GM23338 (cell line): ENCODE measurements at regions not wholly inside any gene's neighbourhood (a gene's known extent, or its start where the extent isn't known, plus 50 kb on each side); places are given as distances from the start of the nearest gene placed in this dataset.

Source experiments
- ATAC-seq: fragments of 200-7000 bp; cut with Tn5 transposase; 3 replicates; pipeline ENCODE4 v1.9.1; 2020
- DNase-seq: peaks from one replicate; pipeline ENCODE4 v3.0.0-alpha.2; 2015; ENCODE audit warnings: low spot score
- H2AFZ ChIP-seq: fragments of 200-600 bp; sonication (generic); 2 replicates; pipeline ENCODE4 v1.8.0; 2016; ENCODE audit warnings: antibody characterized with exemption, mild to moderate bottlenecking, moderate library complexity
- H3F3A ChIP-seq: fragments of 200-600 bp; sonication (generic); replicated peaks from 2 replicates; pipeline ENCODE4 v1.8.0; 2017; ENCODE audit warnings: antibody characterized with exemption, mixed run types, low read depth
- H3K27ac ChIP-seq: fragments of 200-600 bp; sonication (generic); 2 replicates; pipeline ENCODE4 v1.6.1; 2016; ENCODE audit warnings: low read depth
- H3K27me3 ChIP-seq: fragments of 200-600 bp; sonication (generic); 2 replicates; pipeline ENCODE4 v1.8.0; 2016; ENCODE audit warnings: mild to moderate bottlenecking, mixed run types, moderate library complexity; ENCODE audit not compliant: insufficient read depth
- H3K36me3 ChIP-seq: fragments of 200-600 bp; sonication (generic); 2 replicates; pipeline ENCODE4 v1.8.0; 2016; ENCODE audit warnings: mild to moderate bottlenecking; ENCODE audit not compliant: insufficient read depth
- H3K4me1 ChIP-seq: fragments of 200-600 bp; sonication (generic); 2 replicates; pipeline ENCODE4 v1.8.0; 2016; ENCODE audit warnings: mild to moderate bottlenecking, moderate library complexity; ENCODE audit not compliant: insufficient read depth
- H3K4me2 ChIP-seq: fragments of 200-600 bp; sonication (generic); 2 replicates; pipeline ENCODE4 v1.7.1; 2017; ENCODE audit warnings: mixed run types
- H3K4me3 ChIP-seq: fragments of 200-600 bp; sonication (generic); 2 replicates; pipeline ENCODE4 v1.6.1; 2016; ENCODE audit warnings: mixed run types
- H3K79me2 ChIP-seq: fragments of 200-600 bp; sonication (generic); replicated peaks from 2 replicates; pipeline ENCODE4 v1.8.0; 2017; ENCODE audit warnings: mild to moderate bottlenecking; ENCODE audit not compliant: insufficient read depth
- H3K9me2 ChIP-seq: fragments of 200-600 bp; sonication (generic); 2 replicates; pipeline ENCODE4 v1.8.0; 2017; ENCODE audit not compliant: insufficient read depth
- H4K20me1 ChIP-seq: fragments of 200-600 bp; sonication (generic); replicated peaks from 2 replicates; pipeline ENCODE4 v1.8.0; 2017; ENCODE audit warnings: mild to moderate bottlenecking; ENCODE audit not compliant: insufficient read depth
- H3K27ac Mint-ChIP-seq: 2 replicates; pipeline ENCODE4 v1.8.0; 2020; ENCODE audit warnings: inconsistent platforms, mild to moderate bottlenecking, moderate library complexity, mixed read lengths
- H3K27me3 Mint-ChIP-seq: 3 replicates; pipeline ENCODE4 v1.8.0; 2022; ENCODE audit warnings: low read depth, mild to moderate bottlenecking, moderate library complexity, mixed read lengths, inconsistent platforms; ENCODE audit not compliant: insufficient read depth, poor library complexity
- H3K36me3 Mint-ChIP-seq: 3 replicates; pipeline ENCODE4 v1.8.0; 2021; ENCODE audit warnings: low read depth, mild to moderate bottlenecking, inconsistent platforms, moderate library complexity, mixed read lengths
- H3K4me1 Mint-ChIP-seq: 3 replicates; pipeline ENCODE4 v1.8.0; 2020; ENCODE audit warnings: mild to moderate bottlenecking, inconsistent platforms, mixed read lengths
- H3K4me3 Mint-ChIP-seq: 3 replicates; pipeline ENCODE4 v1.8.0; 2021; ENCODE audit warnings: moderate library complexity, mild to moderate bottlenecking, inconsistent platforms, mixed read lengths
- H3K9me3 Mint-ChIP-seq: 3 replicates; pipeline ENCODE4 v1.8.0; 2020; ENCODE audit warnings: moderate library complexity, mild to moderate bottlenecking, inconsistent platforms, mixed read lengths
- CTCF ChIP-seq, 2 experiments: fragments of 200-600 bp in 1 of 2; sonication (generic) in 1 of 2; conservative IDR thresholded peaks; 2 replicates each; pipeline versions ENCODE4 v1.5.1 to v1.6.1; 2016 to 2017; ENCODE audit warnings: antibody characterized with exemption in 2 of 2, low read depth in 2 of 2, mild to moderate bottlenecking in 2 of 2, moderate library complexity in 1 of 2
- EZH2 ChIP-seq: fragments of 200-600 bp; sonication (generic); IDR thresholded peaks from one replicate; pipeline ENCODE4 v1.8.0; 2017; ENCODE audit warnings: antibody characterized with exemption, mild to moderate bottlenecking, low read depth; ENCODE audit not compliant: unreplicated experiment
- EZH2phosphoT487 ChIP-seq: fragments of 200-600 bp; sonication (generic); IDR thresholded peaks from one replicate; pipeline ENCODE4 v1.8.1; 2018; ENCODE audit warnings: antibody characterized with exemption; ENCODE audit not compliant: unreplicated experiment
- POLR2AphosphoS5 ChIP-seq: IDR thresholded peaks from 2 replicates; pipeline ENCODE4 v1.6.1; 2016; ENCODE audit warnings: antibody characterized with exemption, low read depth
- REST ChIP-seq: IDR thresholded peaks from one replicate; pipeline ENCODE4 v1.6.1; 2018; ENCODE audit warnings: antibody characterized with exemption; ENCODE audit not compliant: unreplicated experiment
- STAT1 ChIP-seq: IDR thresholded peaks from one replicate; pipeline ENCODE4 v1.6.1; 2016; ENCODE audit warnings: antibody characterized with exemption; ENCODE audit not compliant: unreplicated experiment
- ZNF114 ChIP-seq: fragments of 250-450 bp; sonication (Bioruptor Pico); IDR thresholded peaks from 2 replicates; pipeline ENCODE4 v1.5.0; 2020; ENCODE audit warnings: mild to moderate bottlenecking, moderate library complexity

- Histone ChIP-seq H3K9me2 (no peaks in the 10 kb centered on the region), H3K27me3 (no peaks in the 10 kb centered on the region), H3K79me2 (no peaks in the 10 kb centered on the region), H3K4me3 (no peak overlapping the region), H4K20me1 (no peaks in the 10 kb centered on the region), H3K4me1 (0 out of 2 replicates have a peak, but pooled peaks cover 4% of the 10 kb centered on the region), H3K4me2 (no peak overlapping the region), H3K27ac (no peak overlapping the region), H2AFZ (peak overlapping the region; percentile 4; the same call in 1 of the 2 replicates), H3K36me3 (no peaks in the 10 kb centered on the region), H3F3A (no peaks in the 10 kb centered on the region)
- no peak overlapping the region for H3K4me3 Mint-ChIP-seq
- peak; percentile 73 for DNase-seq
- peak; percentile 69 for ATAC-seq
- H3K4me1 Mint-ChIP-seq = peaks cover 4% of the 10 kb centered on the region; the same call in 1 of the 3 replicates
- H3K27ac Mint-ChIP-seq = no peak overlapping the region
- peaks cover 3% of the 10 kb centered on the region for H3K27me3 Mint-ChIP-seq
- no peaks in the 10 kb centered on the region for H3K36me3 Mint-ChIP-seq
- H3K9me3 Mint-ChIP-seq = no peaks in the 10 kb centered on the region
- peak; percentile 78 to 91 for TF ChIP-seq CTCF (conservative IDR thresholded peaks at IDR 0.05; ENCODE audit: low read depth in 2 of 2)
- no peak for TF ChIP-seq EZH2phosphoT487
These were observed 83.5 kb downstream of the HRH4 start for GRCh38 chr18:24543795-24544498.

GRCh38 chr18:24544949-24545348, 84.5 kb downstream of the HRH4 start:
- no peak for DNase-seq
- no peak for TF ChIP-seq STAT1
- no peak for TF ChIP-seq EZH2phosphoT487
- no peak for TF ChIP-seq EZH2
- no peak for TF ChIP-seq REST
- no peak for TF ChIP-seq POLR2AphosphoS5
- TF ChIP-seq CTCF (conservative IDR thresholded peaks at IDR 0.05; ENCODE audit: low read depth in 2 of 2) = no peak
- no peak for TF ChIP-seq ZNF114

More at GRCh38 chr18:24544949-24545348, 84.5 kb downstream of the HRH4 start:
- no peaks in the 10 kb centered on the region for H3K36me3 ChIP-seq
- no peak overlapping the region for H3K4me3 Mint-ChIP-seq
- H3K27me3 ChIP-seq = no peaks in the 10 kb centered on the region
- no peaks in the 10 kb centered on the region for H3K9me3 Mint-ChIP-seq
- no peak overlapping the region for H3K4me2 ChIP-seq
- H3K4me3 ChIP-seq = no peak overlapping the region
- H3K36me3 Mint-ChIP-seq = no peaks in the 10 kb centered on the region
- H3K4me1 ChIP-seq = 0 out of 2 replicates have a peak, but pooled peaks cover 4% of the 10 kb centered on the region
- H3K9me2 ChIP-seq = no peaks in the 10 kb centered on the region
- H3K27me3 Mint-ChIP-seq = peaks cover 3% of the 10 kb centered on the region
- no peak for ATAC-seq
- H3K79me2 ChIP-seq = no peaks in the 10 kb centered on the region
- H3K27ac Mint-ChIP-seq = no peak overlapping the region
- no peak overlapping the region for H3K27ac ChIP-seq
- H3K4me1 Mint-ChIP-seq = peaks cover 4% of the 10 kb centered on the region; the same call in 1 of the 3 replicates
- H3F3A ChIP-seq = no peaks in the 10 kb centered on the region
- H2AFZ ChIP-seq = peak overlapping the region; percentile 4; the same call in 1 of the 2 replicates
- no peaks in the 10 kb centered on the region for H4K20me1 ChIP-seq
